ENCODE measurements at regions not wholly inside any gene's neighbourhood (a gene's known extent, or its start where the extent isn't known, plus 50 kb on each side); places are given as distances from the start of the nearest gene placed in this dataset.

DNA sequence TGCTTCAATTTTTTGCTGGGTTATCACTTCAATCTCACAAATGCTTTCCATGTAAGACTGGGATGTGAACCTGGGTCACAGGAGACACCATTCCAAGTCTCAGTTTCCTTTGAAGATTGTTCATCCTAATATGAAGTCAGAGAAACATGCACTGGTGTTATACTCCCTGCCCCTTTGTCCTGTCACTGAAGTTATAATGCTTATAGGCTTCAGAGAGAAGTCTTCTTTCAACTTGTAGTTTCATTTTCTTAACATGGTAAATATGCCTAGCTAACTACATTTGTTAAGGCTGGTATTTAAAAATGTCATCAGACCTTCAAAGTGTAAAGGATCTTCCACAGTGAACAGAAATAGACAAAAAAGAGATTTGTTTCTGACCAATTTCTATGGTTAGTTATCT is 1195.9 kb downstream of the MRPL39 start:
- Histone ChIP-seq H3K27ac (no peak overlapping the region), H3K4me3 (no peak overlapping the region), H3K9me3 (no peaks in the 10 kb centered on the region), H3K4me1 (no peaks in the 10 kb centered on the region), H3K27me3 (no peaks in the 10 kb centered on the region), H3K36me3 (no peaks in the 10 kb centered on the region)
- intact Hi-C loops (cut with DNase I) = no loop called here
- no peak for TF ChIP-seq POLR2AphosphoS5 (IDR thresholded peaks at IDR 0.05)
- TF ChIP-seq POLR2A (IDR thresholded peaks at IDR 0.05) = no peak
- no peak for TF ChIP-seq EP300 (IDR thresholded peaks at IDR 0.05)
- TF ChIP-seq, protein P1, sequence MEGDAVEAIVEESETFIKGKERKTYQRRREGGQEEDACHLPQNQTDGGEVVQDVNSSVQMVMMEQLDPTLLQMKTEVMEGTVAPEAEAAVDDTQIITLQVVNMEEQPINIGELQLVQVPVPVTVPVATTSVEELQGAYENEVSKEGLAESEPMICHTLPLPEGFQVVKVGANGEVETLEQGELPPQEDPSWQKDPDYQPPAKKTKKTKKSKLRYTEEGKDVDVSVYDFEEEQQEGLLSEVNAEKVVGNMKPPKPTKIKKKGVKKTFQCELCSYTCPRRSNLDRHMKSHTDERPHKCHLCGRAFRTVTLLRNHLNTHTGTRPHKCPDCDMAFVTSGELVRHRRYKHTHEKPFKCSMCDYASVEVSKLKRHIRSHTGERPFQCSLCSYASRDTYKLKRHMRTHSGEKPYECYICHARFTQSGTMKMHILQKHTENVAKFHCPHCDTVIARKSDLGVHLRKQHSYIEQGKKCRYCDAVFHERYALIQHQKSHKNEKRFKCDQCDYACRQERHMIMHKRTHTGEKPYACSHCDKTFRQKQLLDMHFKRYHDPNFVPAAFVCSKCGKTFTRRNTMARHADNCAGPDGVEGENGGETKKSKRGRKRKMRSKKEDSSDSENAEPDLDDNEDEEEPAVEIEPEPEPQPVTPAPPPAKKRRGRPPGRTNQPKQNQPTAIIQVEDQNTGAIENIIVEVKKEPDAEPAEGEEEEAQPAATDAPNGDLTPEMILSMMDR (IDR thresholded peaks at IDR 0.05) = no peak
- no peak for DNase-seq

DNA sequence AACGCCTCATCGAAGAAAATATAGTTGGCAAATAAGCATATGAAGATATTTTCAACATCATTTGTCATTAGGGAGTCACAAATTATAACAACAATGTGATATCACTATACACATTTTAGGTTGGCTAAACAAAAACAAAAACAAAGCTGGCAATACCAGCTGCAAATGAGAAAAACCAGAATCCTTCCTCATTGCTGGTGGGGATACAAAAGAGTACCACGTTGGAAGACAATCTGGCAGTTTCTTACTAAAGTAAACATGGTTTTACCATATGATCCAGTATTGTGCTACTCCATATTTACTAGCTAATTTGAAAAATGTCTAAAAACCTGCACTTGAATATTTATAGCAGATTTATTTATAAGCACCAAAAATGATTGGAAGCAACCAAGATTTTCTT is 1204.1 kb downstream of the MRPL39 start:
- Histone ChIP-seq H3K9me3 (no peaks in the 10 kb centered on the region), H3K36me3 (no peaks in the 10 kb centered on the region), H3K4me1 (no peaks in the 10 kb centered on the region), H3K27ac (no peak overlapping the region), H3K27me3 (no peaks in the 10 kb centered on the region), H3K4me3 (no peak overlapping the region)
- DNase-seq = no peak
- no peak for TF ChIP-seq POLR2A (IDR thresholded peaks at IDR 0.05)
- TF ChIP-seq, protein P1 (IDR thresholded peaks at IDR 0.05) = no peak
- TF ChIP-seq EP300 (IDR thresholded peaks at IDR 0.05) = no peak
- TF ChIP-seq POLR2AphosphoS5 (IDR thresholded peaks at IDR 0.05) = no peak
- intact Hi-C loops (cut with DNase I) = no loop called here
- 62 to 79% methylated on average over 3 of the region's 3 CpGs for WGBS, 2 donors

DNA sequence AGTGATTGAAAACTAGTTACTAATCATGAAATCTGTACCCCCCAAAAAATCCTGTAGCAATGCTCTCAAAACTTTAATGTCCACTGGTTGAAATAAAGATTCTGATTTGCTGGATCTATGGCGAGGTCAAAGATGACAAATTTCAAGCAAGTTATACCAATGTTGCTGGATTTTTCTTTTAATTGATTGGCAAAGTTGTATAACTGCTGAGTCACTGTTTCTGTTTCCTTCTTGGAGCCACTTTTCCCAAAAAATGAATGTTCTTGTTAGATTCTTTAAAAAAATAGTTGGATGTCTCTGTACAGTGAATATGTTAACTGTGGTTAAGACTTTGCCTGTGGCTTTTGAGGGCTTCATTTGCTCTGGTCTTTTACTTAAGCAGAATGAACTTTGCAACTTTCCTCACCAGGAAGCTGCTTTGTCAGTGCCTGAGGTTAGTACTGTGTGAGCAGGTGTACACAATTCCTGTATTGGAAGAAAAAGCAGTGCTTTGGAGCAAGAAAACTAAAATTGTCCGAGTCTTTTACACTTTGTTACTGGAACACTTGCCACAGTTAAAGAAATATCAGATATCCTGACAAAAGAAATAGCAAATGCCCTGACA is 1211.9 kb downstream of the MRPL39 start:
- 54 to 56% methylated on average over 2 of the region's 2 CpGs for WGBS, 2 donors
- intact Hi-C loops (cut with DNase I) = no loop called here
- no peaks in the 10 kb centered on the region for H3K9me3 ChIP-seq
- TF ChIP-seq POLR2A (IDR thresholded peaks at IDR 0.05) (no peak), EP300 (IDR thresholded peaks at IDR 0.05) (no peak), POLR2AphosphoS5 (IDR thresholded peaks at IDR 0.05) (no peak)
- TF ChIP-seq, protein P1 (IDR thresholded peaks at IDR 0.05) = no peak
- H3K27me3 ChIP-seq = no peaks in the 10 kb centered on the region
- no peak overlapping the region for H3K27ac ChIP-seq
- H3K4me3 ChIP-seq = no peak overlapping the region
- H3K36me3 ChIP-seq = no peaks in the 10 kb centered on the region
- no peak for DNase-seq
- H3K4me1 ChIP-seq = no peaks in the 10 kb centered on the region

DNA sequence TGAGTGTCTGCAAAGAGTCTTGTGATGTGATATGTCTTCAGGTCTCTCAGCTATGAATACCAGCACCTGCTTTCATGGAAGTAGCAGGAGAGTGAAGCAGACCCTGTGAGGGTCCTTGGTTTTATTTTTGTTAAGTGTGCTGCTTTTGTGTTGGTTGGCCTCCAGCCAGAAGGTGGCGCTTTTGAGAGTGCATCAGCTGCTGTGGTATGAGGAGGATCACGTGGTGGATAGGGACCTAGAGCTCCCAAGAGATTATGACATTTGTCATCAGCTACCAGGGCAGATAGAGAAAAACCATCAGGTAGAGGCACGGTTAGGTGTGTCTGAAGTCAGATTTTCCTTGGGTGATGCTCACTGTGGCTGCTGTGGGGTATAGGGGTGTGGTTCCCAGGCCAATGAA is 1232.1 kb downstream of the MRPL39 start:
- no peak for DNase-seq
- Histone ChIP-seq H3K9me3 (peaks cover 0 to 8% (median 0%) of the 10 kb centered on the region in 4 donors), H3K27me3 (no peaks in the 10 kb centered on the region), H3K4me3 (no peak overlapping the region), H3K36me3 (no peaks in the 10 kb centered on the region), H3K4me1 (no peaks in the 10 kb centered on the region), H3K27ac (no peak overlapping the region)
- TF ChIP-seq, protein P1 (IDR thresholded peaks at IDR 0.05) = no peak
- TF ChIP-seq POLR2A (IDR thresholded peaks at IDR 0.05) (no peak), POLR2AphosphoS5 (IDR thresholded peaks at IDR 0.05) (no peak), EP300 (IDR thresholded peaks at IDR 0.05) (no peak)
- intact Hi-C loops (cut with DNase I) = no loop called here
- WGBS, 2 donors = 65 to 69% methylated on average over 3 of the region's 3 CpGs

DNA sequence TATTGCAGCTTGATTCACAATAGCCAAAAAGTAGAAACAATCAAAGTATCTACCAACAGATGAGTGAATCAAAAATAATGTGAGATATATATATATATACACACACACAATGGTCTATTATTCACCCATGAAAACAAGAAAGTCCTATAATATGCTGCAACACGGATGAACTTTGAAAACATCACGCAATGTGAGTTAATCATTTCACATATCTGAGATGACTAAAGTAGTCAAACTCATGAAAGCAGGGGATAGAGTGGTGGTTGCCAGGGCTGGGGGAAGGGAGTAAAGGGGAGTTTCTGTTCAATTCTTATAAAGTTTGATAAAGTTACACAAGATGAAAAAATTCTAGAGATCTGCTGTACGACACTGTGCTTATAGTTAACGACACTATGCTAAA is 1234.8 kb downstream of the MRPL39 start:
- no peak overlapping the region for H3K4me3 ChIP-seq
- WGBS, 2 donors = 91 to 93% methylated on average over 4 of the region's 4 CpGs
- H3K27ac ChIP-seq = no peak overlapping the region
- no peaks in the 10 kb centered on the region for H3K36me3 ChIP-seq
- H3K4me1 ChIP-seq = no peaks in the 10 kb centered on the region
- H3K9me3 ChIP-seq = peaks cover 0 to 8% (median 0%) of the 10 kb centered on the region in 4 donors
- no peak for TF ChIP-seq EP300 (IDR thresholded peaks at IDR 0.05)
- TF ChIP-seq POLR2AphosphoS5 (IDR thresholded peaks at IDR 0.05) = no peak
- no peak for TF ChIP-seq POLR2A (IDR thresholded peaks at IDR 0.05)
- TF ChIP-seq, protein P1 (IDR thresholded peaks at IDR 0.05) = no peak
- intact Hi-C loops (cut with DNase I) = no loop called here
- H3K27me3 ChIP-seq = no peaks in the 10 kb centered on the region
- DNase-seq = no peak
